Fibroblast of mammary gland (primary cell): ENCODE measurements at regions not wholly inside any gene's neighbourhood (a gene's known extent, or its start where the extent isn't known, plus 50 kb on each side); places are given as distances from the start of the nearest gene placed in this dataset.

Experiments used
- DNase-seq: peaks from one replicate; pipeline ENCODE4 v3.0.0-alpha.2; 2010; ENCODE audit warnings: low read depth
- H3K4me3 ChIP-seq: 2 replicates; pipeline ENCODE4 v1.5.1; 2011; ENCODE audit warnings: low read depth, mild to moderate bottlenecking, low read length, moderate library complexity; ENCODE audit not compliant: control insufficient read depth
- CTCF ChIP-seq: conservative IDR thresholded peaks from 2 replicates; pipeline ENCODE4 v1.5.1; 2011; ENCODE audit warnings: low read depth, low read length, inconsistent platforms; ENCODE audit not compliant: control insufficient read depth, insufficient read depth

- no peak for TF ChIP-seq CTCF
- no peak overlapping the region for H3K4me3 ChIP-seq
- DNase-seq: no peak
Measured at GRCh38 chr1:191953526-191953925, 204.7 kb upstream of the RGS18 start.

GRCh38 chr1:191959856-191960255, 198.4 kb upstream of the RGS18 start:
- TF ChIP-seq CTCF: no peak
- H3K4me3 ChIP-seq: no peak overlapping the region

GRCh38 chr1:191963286-191963685, 195.0 kb upstream of the RGS18 start:
- H3K4me3 ChIP-seq: no peak overlapping the region
- DNase-seq: no peak
- TF ChIP-seq CTCF: no peak

More at GRCh38 chr1:191959856-191960255, 198.4 kb upstream of the RGS18 start:
- DNase-seq: no peak

- no peak for TF ChIP-seq CTCF
- no peak for DNase-seq
Measured at GRCh38 chr1:191963781-191964455, 194.3 kb upstream of the RGS18 start.

GRCh38 chr1:191969290-191969689, 189.0 kb upstream of the RGS18 start:
- no peak for TF ChIP-seq CTCF
- no peak for DNase-seq
- no peak overlapping the region for H3K4me3 ChIP-seq

More at GRCh38 chr1:191963781-191964455, 194.3 kb upstream of the RGS18 start:
- H3K4me3 ChIP-seq: no peak overlapping the region

- TF ChIP-seq CTCF: no peak
- no peak overlapping the region for H3K4me3 ChIP-seq
- no peak for DNase-seq
Measured at GRCh38 chr1:191970116-191970515, 188.1 kb upstream of the RGS18 start.
